Thoracic aorta (tissue), 2 donors: ENCODE measurements at regions not wholly inside any gene's neighbourhood (a gene's known extent, or its start where the extent isn't known, plus 50 kb on each side); places are given as distances from the start of the nearest gene placed in this dataset.

ENCODE experiments used
- ATAC-seq: fragments of 150-250 bp; one replicate; pipeline ENCODE4 v1.8.0; 2017; ENCODE audit warnings: low read depth; ENCODE audit not compliant: insufficient number of reproducible peaks, low FRiP score
- DNase-seq: peaks from one replicate; pipeline ENCODE4 v3.0.0-alpha.2; 2020; ENCODE audit warnings: low spot score
- H3K27ac ChIP-seq, 2 donors: fragments of 200-600 bp; sonication (generic); 1 replicate in 1 of 2; 2 replicates in 1 of 2; pipeline ENCODE4 v1.5.1; 2016; ENCODE audit warnings: mild to moderate bottlenecking in 2 of 2, moderate library complexity in 2 of 2
- H3K27me3 ChIP-seq: fragments of 200-600 bp; sonication (generic); replicated peaks from 2 replicates; pipeline ENCODE4 v1.6.0; 2016; ENCODE audit warnings: mild to moderate bottlenecking; ENCODE audit not compliant: insufficient read depth
- H3K36me3 ChIP-seq: fragments of 200-600 bp; sonication (generic); one replicate; pipeline ENCODE4 v1.5.1; 2016
- H3K4me1 ChIP-seq, 2 donors: fragments of 200-600 bp; sonication (generic); 1 replicate in 1 of 2; 2 replicates in 1 of 2; pipeline versions ENCODE4 v1.5.1 to v1.6.0; 2016; ENCODE audit warnings: low read depth in 2 of 2, mild to moderate bottlenecking in 1 of 2; ENCODE audit not compliant: control insufficient read depth in 1 of 2
- H3K4me3 ChIP-seq: fragments of 200-600 bp; sonication (generic); 2 replicates; pipeline ENCODE4 v1.5.1; 2016; ENCODE audit warnings: mild to moderate bottlenecking
- H3K9me3 ChIP-seq: fragments of 200-600 bp; sonication (generic); 2 replicates; pipeline ENCODE4 v1.5.1; 2016
- CTCF ChIP-seq: fragments of 200-600 bp; sonication (generic); IDR thresholded peaks from one replicate; pipeline ENCODE4 v1.5.1; 2019; ENCODE audit warnings: antibody characterized with exemption

- H3K9me3 ChIP-seq, result no peaks in the 10 kb centered on the region
- no peaks in the 10 kb centered on the region for H3K27me3 ChIP-seq
- no peak for DNase-seq
- no peak overlapping the region for H3K4me3 ChIP-seq
- no peak overlapping the region for H3K27ac ChIP-seq
- ATAC-seq, result no peak
- TF ChIP-seq CTCF, result no peak
- H3K4me1 ChIP-seq, result no peaks in the 10 kb centered on the region
- no peaks in the 10 kb centered on the region for H3K36me3 ChIP-seq
These were observed 2292.6 kb upstream of the C9orf72 start for GRCh38 chr9:29865764-29866313.

- no peaks in the 10 kb centered on the region for H3K27me3 ChIP-seq
- no peaks in the 10 kb centered on the region for H3K4me1 ChIP-seq
- no peak for DNase-seq
- no peaks in the 10 kb centered on the region for H3K9me3 ChIP-seq
- no peak for ATAC-seq
- H3K4me3 ChIP-seq, result no peak overlapping the region
- no peak overlapping the region for H3K27ac ChIP-seq
- no peak for TF ChIP-seq CTCF
- H3K36me3 ChIP-seq, result no peaks in the 10 kb centered on the region
These were observed 2293.3 kb upstream of the C9orf72 start for GRCh38 chr9:29866556-29866955.

DNA sequence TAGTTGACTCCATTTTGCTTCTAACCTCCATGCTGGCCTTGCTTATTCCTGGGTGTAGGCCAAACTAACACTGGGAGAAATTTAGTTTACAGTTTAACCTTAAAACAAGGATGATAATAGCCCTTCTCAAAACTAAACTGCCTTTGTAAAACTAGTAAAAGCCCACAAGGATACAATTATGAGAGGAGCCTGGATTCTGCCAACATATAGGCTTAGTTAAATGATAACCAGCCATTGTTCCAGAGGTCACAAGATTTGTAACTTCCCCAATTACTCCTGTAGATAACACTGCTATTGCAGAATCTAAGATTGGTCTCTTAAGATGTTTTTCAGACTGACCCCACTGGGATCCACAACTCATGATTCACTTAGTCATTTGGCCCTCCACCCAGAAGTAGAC lies 2300.3 kb upstream of the C9orf72 start:
- Histone ChIP-seq H3K9me3 (no peaks in the 10 kb centered on the region), H3K4me3 (no peak overlapping the region), H3K27me3 (no peaks in the 10 kb centered on the region), H3K36me3 (no peaks in the 10 kb centered on the region), H3K4me1 (no peaks in the 10 kb centered on the region), H3K27ac (no peak overlapping the region)
- DNase-seq (no peak), ATAC-seq (no peak)
- no peak for TF ChIP-seq CTCF

DNA sequence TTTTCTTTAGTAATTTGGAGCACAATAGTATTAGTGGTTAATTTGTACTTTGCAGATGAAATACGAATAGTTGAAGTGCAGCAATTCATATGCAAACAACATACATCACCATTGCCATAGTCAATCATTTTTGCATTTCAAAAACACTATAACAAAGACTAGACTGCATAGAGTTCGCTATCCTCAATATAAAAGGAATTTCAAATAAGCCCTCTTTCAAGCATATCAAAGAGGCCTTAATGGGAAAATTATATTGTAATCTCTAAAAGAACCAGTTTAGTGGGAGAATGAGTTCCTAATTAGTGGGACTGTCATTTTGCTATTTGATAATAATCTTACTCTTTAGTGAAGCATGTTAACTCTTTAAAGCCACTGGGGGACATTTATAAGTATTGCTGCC lies 2302.3 kb upstream of the C9orf72 start:
- H3K27me3 ChIP-seq, result no peaks in the 10 kb centered on the region
- no peak for TF ChIP-seq CTCF
- no peak overlapping the region for H3K4me3 ChIP-seq
- H3K9me3 ChIP-seq, result no peaks in the 10 kb centered on the region
- no peak overlapping the region for H3K27ac ChIP-seq
- no peaks in the 10 kb centered on the region for H3K36me3 ChIP-seq
- no peak for DNase-seq
- no peaks in the 10 kb centered on the region for H3K4me1 ChIP-seq
- ATAC-seq, result no peak

- H3K27ac ChIP-seq, result no peak overlapping the region
- no peaks in the 10 kb centered on the region for H3K4me1 ChIP-seq
- TF ChIP-seq CTCF, result no peak
- no peaks in the 10 kb centered on the region for H3K36me3 ChIP-seq
- H3K9me3 ChIP-seq, result no peaks in the 10 kb centered on the region
- ATAC-seq, result no peak
- H3K4me3 ChIP-seq, result no peak overlapping the region
- no peak for DNase-seq
- H3K27me3 ChIP-seq, result no peaks in the 10 kb centered on the region
These were observed 2309.5 kb upstream of the C9orf72 start for GRCh38 chr9:29882767-29883166.
